SU-DHL-6 (cell line): ENCODE measurements at regions not wholly inside any gene's neighbourhood (a gene's known extent, or its start where the extent isn't known, plus 50 kb on each side); places are given as distances from the start of the nearest gene placed in this dataset.

Source experiments
- H2AFZ ChIP-seq: fragments of 200-600 bp; sonication (generic); 2 replicates; pipeline ENCODE4 v1.6.1; 2014; ENCODE audit warnings: low read depth, mild to moderate bottlenecking, moderate library complexity, mixed read lengths, antibody characterized with exemption, low read length; ENCODE audit not compliant: severe bottlenecking
- H3F3A ChIP-seq: fragments of 200-600 bp; shearing (Covaris generic); 2 replicates; pipeline ENCODE4 v1.6.0; 2016; ENCODE audit warnings: antibody characterized with exemption, mild to moderate bottlenecking; ENCODE audit not compliant: insufficient read depth
- H3K27ac ChIP-seq: fragments of 200-600 bp; sonication (generic); 2 replicates; pipeline ENCODE4 v1.5.1; 2016; ENCODE audit warnings: low read depth, mild to moderate bottlenecking, low read length, moderate library complexity, mixed read lengths
- H3K27me3 ChIP-seq: fragments of 200-600 bp; sonication (generic), shearing (Covaris generic); 2 replicates; pipeline ENCODE4 v1.6.0; 2014; ENCODE audit warnings: mild to moderate bottlenecking, low read length
- H3K36me3 ChIP-seq: fragments of 200-600 bp; sonication (generic); 2 replicates; pipeline ENCODE4 v1.6.1; 2014; ENCODE audit warnings: mild to moderate bottlenecking, low read length, mixed read lengths
- H3K4me2 ChIP-seq: fragments of 300-600, 200-600 bp; shearing (Covaris generic), sonication (generic); 2 replicates; pipeline ENCODE4 v1.6.0; 2014; ENCODE audit warnings: low read length, low read depth, mild to moderate bottlenecking; ENCODE audit not compliant: poor library complexity, severe bottlenecking
- H3K4me3 ChIP-seq: fragments of 200-600 bp; sonication (generic); 2 replicates; pipeline ENCODE4 v1.5.1; 2014; ENCODE audit warnings: antibody characterized with exemption, low read length, mild to moderate bottlenecking, mixed read lengths; ENCODE audit not compliant: insufficient read depth, poor library complexity, severe bottlenecking
- H3K79me2 ChIP-seq: fragments of 200-600 bp; sonication (generic); 2 replicates; pipeline ENCODE4 v1.6.1; 2014; ENCODE audit warnings: mild to moderate bottlenecking, low read length, moderate library complexity; ENCODE audit not compliant: insufficient read depth
- H3K9ac ChIP-seq: fragments of 200-600 bp; sonication (generic); 2 replicates; pipeline ENCODE4 v1.7.0; 2014; ENCODE audit warnings: mild to moderate bottlenecking, low read length
- H3K9me2 ChIP-seq: fragments of 200-600 bp; sonication (generic); replicated peaks from 2 replicates; pipeline ENCODE4 v1.6.1; 2014; ENCODE audit warnings: low read length; ENCODE audit not compliant: insufficient read depth
- H3K9me3 ChIP-seq: fragments of 200-600 bp; sonication (generic); 2 replicates; pipeline ENCODE4 v1.6.1; 2014; ENCODE audit warnings: low read length, mixed read lengths; ENCODE audit not compliant: insufficient read depth
- H4K20me1 ChIP-seq: fragments of 200-600 bp; sonication (generic); 2 replicates; pipeline ENCODE4 v1.6.1; 2014; ENCODE audit warnings: low read depth, mild to moderate bottlenecking, antibody characterized with exemption, low read length, moderate library complexity, mixed read lengths
- CTCF ChIP-seq: fragments of 200-600 bp; sonication (generic); IDR thresholded peaks from one replicate; pipeline ENCODE4 v1.5.1; 2017; ENCODE audit warnings: antibody characterized with exemption, mild to moderate bottlenecking, low read length, moderate library complexity; ENCODE audit not compliant: insufficient read depth, poor library complexity, severe bottlenecking
- EZH2phosphoT487 ChIP-seq: fragments of 200-600 bp; sonication (generic), shearing (Covaris generic); conservative IDR thresholded peaks from 2 replicates; pipeline ENCODE4 v1.6.1; 2018; ENCODE audit warnings: mild to moderate bottlenecking, antibody characterized with exemption, low read length, moderate library complexity, mixed read lengths

- H3K4me2 ChIP-seq: no peak overlapping the region
These were observed 98.8 kb upstream of the EGFL6 start for GRCh38 chrX:13470685-13470977.

GRCh38 chrX:13469963-13470684, 99.3 kb upstream of the EGFL6 start:
- no peaks in the 10 kb centered on the region for H3F3A ChIP-seq
- no peak overlapping the region for H3K4me3 ChIP-seq
- no peaks in the 10 kb centered on the region for H3K27me3 ChIP-seq
- no peak overlapping the region for H3K9ac ChIP-seq
- no peak overlapping the region for H3K4me2 ChIP-seq
- H4K20me1 ChIP-seq: no peaks in the 10 kb centered on the region
- no peak overlapping the region for H2AFZ ChIP-seq
- no peaks in the 10 kb centered on the region for H3K9me3 ChIP-seq
- no peaks in the 10 kb centered on the region for H3K36me3 ChIP-seq
- no peaks in the 10 kb centered on the region for H3K79me2 ChIP-seq
- H3K9me2 ChIP-seq: no peaks in the 10 kb centered on the region
- no peak overlapping the region for H3K27ac ChIP-seq
- TF ChIP-seq EZH2phosphoT487 (no peak), CTCF (no peak)

More at GRCh38 chrX:13470685-13470977, 98.8 kb upstream of the EGFL6 start:
- no peak overlapping the region for H3K27ac ChIP-seq
- no peaks in the 10 kb centered on the region for H3K9me3 ChIP-seq
- H3K9ac ChIP-seq: no peak overlapping the region
- no peaks in the 10 kb centered on the region for H3K79me2 ChIP-seq
- H3K36me3 ChIP-seq: no peaks in the 10 kb centered on the region
- H3K9me2 ChIP-seq: no peaks in the 10 kb centered on the region
- H3F3A ChIP-seq: no peaks in the 10 kb centered on the region
- H3K4me3 ChIP-seq: no peak overlapping the region
- no peak for TF ChIP-seq CTCF
- no peak for TF ChIP-seq EZH2phosphoT487
- H3K27me3 ChIP-seq: no peaks in the 10 kb centered on the region
- H4K20me1 ChIP-seq: no peaks in the 10 kb centered on the region
- no peak overlapping the region for H2AFZ ChIP-seq

GRCh38 chrX:13468096-13468495, 101.3 kb upstream of the EGFL6 start:
- Histone ChIP-seq H3K4me2 (no peak overlapping the region), H3K27me3 (no peaks in the 10 kb centered on the region)
- TF ChIP-seq EZH2phosphoT487 (no peak), CTCF (no peak)

More at GRCh38 chrX:13468096-13468495, 101.3 kb upstream of the EGFL6 start:
- Histone ChIP-seq H4K20me1 (no peaks in the 10 kb centered on the region), H2AFZ (no peak overlapping the region), H3K79me2 (no peaks in the 10 kb centered on the region), H3K36me3 (no peaks in the 10 kb centered on the region), H3K9ac (no peak overlapping the region), H3K27ac (no peak overlapping the region), H3K4me3 (no peak overlapping the region), H3K9me2 (no peaks in the 10 kb centered on the region), H3K9me3 (no peaks in the 10 kb centered on the region), H3F3A (no peaks in the 10 kb centered on the region)
